Adrenal gland (tissue), 5 donors: ENCODE measurements at regions not wholly inside any gene's neighbourhood (a gene's known extent, or its start where the extent isn't known, plus 50 kb on each side); places are given as distances from the start of the nearest gene placed in this dataset.

Source experiments
- CTCF ChIP-seq, 6 experiments: fragments of 450-650 bp in 4 of 6; fragments of 200-600 bp in 2 of 6; sonication (generic) in 1 of 6; IDR thresholded peaks; 1 replicate in 5 of 6; 2 replicates in 1 of 6; pipeline versions ENCODE4 v1.5.1 to v1.8.0; 2016 to 2021; ENCODE audit warnings: antibody characterized with exemption in 6 of 6, mild to moderate bottlenecking in 2 of 6, moderate library complexity in 1 of 6
- POLR2A ChIP-seq, 2 donors: fragments of 450-650 bp; IDR thresholded peaks; one replicate each; pipeline ENCODE4 v1.6.1; 2017; ENCODE audit warnings: antibody characterized with exemption in 2 of 2, mild to moderate bottlenecking in 2 of 2, moderate library complexity in 1 of 2
- donor health status: DM: no; HTN: no; CAD: no.

- TF ChIP-seq CTCF (IDR thresholded peaks at IDR 0.05), result no peak
- TF ChIP-seq POLR2A (IDR thresholded peaks at IDR 0.05), result no peak
These were observed 60.6 kb upstream of the LIMCH1 start for GRCh38 chr4:41477181-41477905.
